ENCODE measurements at regions not wholly inside any gene's neighbourhood (a gene's known extent, or its start where the extent isn't known, plus 50 kb on each side); places are given as distances from the start of the nearest gene placed in this dataset.
"Not testable (repeated sequence)": the region's sequence is repeated elsewhere in the genome, so short reads cannot be mapped to it uniquely, and the experiment has no call there.

DNA sequence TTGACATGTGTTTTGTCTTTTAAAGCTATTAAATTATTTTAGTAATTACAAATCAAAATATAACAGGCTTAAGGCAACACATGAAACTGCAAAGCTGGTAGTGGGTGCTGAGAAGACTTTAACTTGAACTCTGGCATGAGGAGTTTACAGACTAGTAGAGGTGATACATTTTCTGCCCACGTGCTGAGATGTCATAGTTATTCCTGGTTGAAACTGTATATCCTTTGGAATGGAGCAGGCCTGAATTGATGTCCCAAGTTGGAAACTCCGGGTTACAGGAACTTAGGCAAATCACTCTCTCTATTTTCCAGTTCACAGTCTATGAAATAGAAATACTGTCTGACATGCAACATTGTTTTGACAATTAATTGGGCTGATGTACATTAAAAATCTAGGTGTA is 177.1 kb upstream of the NOL4 start (continued):
- TF ChIP-seq, protein P1, sequence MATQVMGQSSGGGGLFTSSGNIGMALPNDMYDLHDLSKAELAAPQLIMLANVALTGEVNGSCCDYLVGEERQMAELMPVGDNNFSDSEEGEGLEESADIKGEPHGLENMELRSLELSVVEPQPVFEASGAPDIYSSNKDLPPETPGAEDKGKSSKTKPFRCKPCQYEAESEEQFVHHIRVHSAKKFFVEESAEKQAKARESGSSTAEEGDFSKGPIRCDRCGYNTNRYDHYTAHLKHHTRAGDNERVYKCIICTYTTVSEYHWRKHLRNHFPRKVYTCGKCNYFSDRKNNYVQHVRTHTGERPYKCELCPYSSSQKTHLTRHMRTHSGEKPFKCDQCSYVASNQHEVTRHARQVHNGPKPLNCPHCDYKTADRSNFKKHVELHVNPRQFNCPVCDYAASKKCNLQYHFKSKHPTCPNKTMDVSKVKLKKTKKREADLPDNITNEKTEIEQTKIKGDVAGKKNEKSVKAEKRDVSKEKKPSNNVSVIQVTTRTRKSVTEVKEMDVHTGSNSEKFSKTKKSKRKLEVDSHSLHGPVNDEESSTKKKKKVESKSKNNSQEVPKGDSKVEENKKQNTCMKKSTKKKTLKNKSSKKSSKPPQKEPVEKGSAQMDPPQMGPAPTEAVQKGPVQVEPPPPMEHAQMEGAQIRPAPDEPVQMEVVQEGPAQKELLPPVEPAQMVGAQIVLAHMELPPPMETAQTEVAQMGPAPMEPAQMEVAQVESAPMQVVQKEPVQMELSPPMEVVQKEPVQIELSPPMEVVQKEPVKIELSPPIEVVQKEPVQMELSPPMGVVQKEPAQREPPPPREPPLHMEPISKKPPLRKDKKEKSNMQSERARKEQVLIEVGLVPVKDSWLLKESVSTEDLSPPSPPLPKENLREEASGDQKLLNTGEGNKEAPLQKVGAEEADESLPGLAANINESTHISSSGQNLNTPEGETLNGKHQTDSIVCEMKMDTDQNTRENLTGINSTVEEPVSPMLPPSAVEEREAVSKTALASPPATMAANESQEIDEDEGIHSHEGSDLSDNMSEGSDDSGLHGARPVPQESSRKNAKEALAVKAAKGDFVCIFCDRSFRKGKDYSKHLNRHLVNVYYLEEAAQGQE (IDR thresholded peaks at IDR 0.05; ENCODE audit: unreplicated experiment), result no peak
- no peak for TF ChIP-seq EZH2 (IDR thresholded peaks at IDR 0.05; ENCODE audit: low read depth, unreplicated experiment)
- TF ChIP-seq, protein P2, sequence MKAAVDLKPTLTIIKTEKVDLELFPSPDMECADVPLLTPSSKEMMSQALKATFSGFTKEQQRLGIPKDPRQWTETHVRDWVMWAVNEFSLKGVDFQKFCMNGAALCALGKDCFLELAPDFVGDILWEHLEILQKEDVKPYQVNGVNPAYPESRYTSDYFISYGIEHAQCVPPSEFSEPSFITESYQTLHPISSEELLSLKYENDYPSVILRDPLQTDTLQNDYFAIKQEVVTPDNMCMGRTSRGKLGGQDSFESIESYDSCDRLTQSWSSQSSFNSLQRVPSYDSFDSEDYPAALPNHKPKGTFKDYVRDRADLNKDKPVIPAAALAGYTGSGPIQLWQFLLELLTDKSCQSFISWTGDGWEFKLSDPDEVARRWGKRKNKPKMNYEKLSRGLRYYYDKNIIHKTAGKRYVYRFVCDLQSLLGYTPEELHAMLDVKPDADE (IDR thresholded peaks at IDR 0.05), result no peak
- TF ChIP-seq, protein P3, sequence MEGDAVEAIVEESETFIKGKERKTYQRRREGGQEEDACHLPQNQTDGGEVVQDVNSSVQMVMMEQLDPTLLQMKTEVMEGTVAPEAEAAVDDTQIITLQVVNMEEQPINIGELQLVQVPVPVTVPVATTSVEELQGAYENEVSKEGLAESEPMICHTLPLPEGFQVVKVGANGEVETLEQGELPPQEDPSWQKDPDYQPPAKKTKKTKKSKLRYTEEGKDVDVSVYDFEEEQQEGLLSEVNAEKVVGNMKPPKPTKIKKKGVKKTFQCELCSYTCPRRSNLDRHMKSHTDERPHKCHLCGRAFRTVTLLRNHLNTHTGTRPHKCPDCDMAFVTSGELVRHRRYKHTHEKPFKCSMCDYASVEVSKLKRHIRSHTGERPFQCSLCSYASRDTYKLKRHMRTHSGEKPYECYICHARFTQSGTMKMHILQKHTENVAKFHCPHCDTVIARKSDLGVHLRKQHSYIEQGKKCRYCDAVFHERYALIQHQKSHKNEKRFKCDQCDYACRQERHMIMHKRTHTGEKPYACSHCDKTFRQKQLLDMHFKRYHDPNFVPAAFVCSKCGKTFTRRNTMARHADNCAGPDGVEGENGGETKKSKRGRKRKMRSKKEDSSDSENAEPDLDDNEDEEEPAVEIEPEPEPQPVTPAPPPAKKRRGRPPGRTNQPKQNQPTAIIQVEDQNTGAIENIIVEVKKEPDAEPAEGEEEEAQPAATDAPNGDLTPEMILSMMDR (conservative IDR thresholded peaks at IDR 0.05; ENCODE audit: low read depth in 2 of 2), result no peak

DNA sequence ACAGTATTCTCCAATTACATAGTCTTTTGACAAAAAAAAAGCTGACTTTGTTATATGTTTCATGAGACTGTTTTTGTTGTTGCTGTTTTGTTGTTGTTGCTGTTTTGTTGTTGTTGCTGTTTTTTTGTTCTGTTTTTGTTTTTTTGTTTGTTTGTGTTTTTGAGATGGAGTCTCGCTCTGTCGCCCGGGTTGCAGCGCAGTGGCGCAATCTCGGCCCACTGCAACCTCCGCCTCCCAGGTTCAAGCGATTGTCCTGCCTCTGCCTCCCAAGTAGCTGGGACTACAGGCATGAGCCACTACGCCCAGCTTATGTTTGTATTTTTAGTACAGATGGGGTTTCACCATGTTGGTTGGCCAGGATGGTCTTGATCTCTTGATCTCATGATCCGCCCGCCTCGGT is 182.8 kb upstream of the NOL4 start:
- H2AFZ ChIP-seq; ATAC-seq; H3K9me2 ChIP-seq (ENCODE audit: insufficient read depth); H3K36me3 Mint-ChIP-seq (ENCODE audit: low read depth); H3K27me3 Mint-ChIP-seq (ENCODE audit: insufficient read depth, low read depth, poor library complexity); H3K4me3 Mint-ChIP-seq; DNase-seq (ENCODE audit: low spot score); H4K20me1 ChIP-seq (replicated peaks; ENCODE audit: insufficient read depth); H3K36me3 ChIP-seq (ENCODE audit: insufficient read depth); H3K4me1 Mint-ChIP-seq; H3K27me3 ChIP-seq (ENCODE audit: insufficient read depth); H3K4me2 ChIP-seq; H3K9me3 Mint-ChIP-seq; H3K79me2 ChIP-seq (replicated peaks; ENCODE audit: insufficient read depth); H3K27ac ChIP-seq (ENCODE audit: low read depth); H3K4me3 ChIP-seq; H3K4me1 ChIP-seq (ENCODE audit: insufficient read depth); H3F3A ChIP-seq (replicated peaks; ENCODE audit: low read depth); H3K27ac Mint-ChIP-seq: not testable (repeated sequence)

DNA sequence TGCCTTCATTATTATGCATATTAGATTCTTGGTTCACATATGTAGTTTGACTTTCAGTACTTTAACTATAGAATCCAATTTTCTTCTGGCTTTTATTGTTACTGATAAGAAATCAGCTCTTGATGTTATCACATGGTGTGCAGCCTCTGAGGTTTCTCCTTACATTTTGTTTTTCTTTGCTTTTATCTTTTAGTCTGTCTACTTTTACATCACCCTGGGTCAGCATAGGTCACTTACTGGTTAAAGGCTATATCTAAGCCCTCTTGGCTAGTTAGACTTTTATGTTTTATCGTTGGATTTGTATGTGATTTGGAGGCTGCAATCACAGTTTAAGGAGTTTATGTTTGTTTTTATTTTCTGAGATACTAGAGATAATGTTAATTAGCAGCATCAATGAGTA is 187.2 kb upstream of the NOL4 start:
- Histone ChIP-seq H3K4me3 (no peak overlapping the region), H3K27ac (ENCODE audit: low read depth) (no peak overlapping the region), H3K4me1 (ENCODE audit: insufficient read depth) (no peaks in the 10 kb centered on the region), H3K27me3 (ENCODE audit: insufficient read depth) (no peaks in the 10 kb centered on the region), H3F3A (replicated peaks; ENCODE audit: low read depth) (no peaks in the 10 kb centered on the region), H4K20me1 (replicated peaks; ENCODE audit: insufficient read depth) (no peaks in the 10 kb centered on the region), H3K9me2 (ENCODE audit: insufficient read depth) (no peaks in the 10 kb centered on the region), H2AFZ (no peak overlapping the region), H3K36me3 (ENCODE audit: insufficient read depth) (no peaks in the 10 kb centered on the region), H3K79me2 (replicated peaks; ENCODE audit: insufficient read depth) (no peaks in the 10 kb centered on the region), H3K4me2 (no peak overlapping the region)
- H3K9me3 Mint-ChIP-seq, result no peaks in the 10 kb centered on the region
- H3K4me3 Mint-ChIP-seq, result no peak overlapping the region
- H3K27ac Mint-ChIP-seq, result no peak overlapping the region
- DNase-seq (ENCODE audit: low spot score) (no peak), ATAC-seq (no peak)
- no peaks in the 10 kb centered on the region for H3K4me1 Mint-ChIP-seq
- H3K36me3 Mint-ChIP-seq (ENCODE audit: low read depth), result no peaks in the 10 kb centered on the region
- H3K27me3 Mint-ChIP-seq (ENCODE audit: insufficient read depth, low read depth, poor library complexity), result no peaks in the 10 kb centered on the region
- TF ChIP-seq NANOG (IDR thresholded peaks at IDR 0.05; ENCODE audit: borderline replicate concordance) (no peak), ZNF114 (CRISPR knock-in tag; IDR thresholded peaks at IDR 0.05) (no peak), EZH2phosphoT487 (IDR thresholded peaks at IDR 0.05; ENCODE audit: unreplicated experiment) (no peak), STAT1 (IDR thresholded peaks at IDR 0.05; ENCODE audit: unreplicated experiment) (no peak), EZH2 (IDR thresholded peaks at IDR 0.05; ENCODE audit: low read depth, unreplicated experiment) (no peak)
- TF ChIP-seq, protein P2 (IDR thresholded peaks at IDR 0.05), result no peak
- TF ChIP-seq, protein P1 (IDR thresholded peaks at IDR 0.05; ENCODE audit: unreplicated experiment), result no peak
- TF ChIP-seq, protein P3 (conservative IDR thresholded peaks at IDR 0.05; ENCODE audit: low read depth in 2 of 2), result no peak

Measured in GM23338 (cell line).